ENCODE measurements at regions not wholly inside any gene's neighbourhood (a gene's known extent, or its start where the extent isn't known, plus 50 kb on each side); places are given as distances from the start of the nearest gene placed in this dataset.
"Not testable (repeated sequence)": the region's sequence is repeated elsewhere in the genome, so short reads cannot be mapped to it uniquely, and the experiment has no call there.

DNA sequence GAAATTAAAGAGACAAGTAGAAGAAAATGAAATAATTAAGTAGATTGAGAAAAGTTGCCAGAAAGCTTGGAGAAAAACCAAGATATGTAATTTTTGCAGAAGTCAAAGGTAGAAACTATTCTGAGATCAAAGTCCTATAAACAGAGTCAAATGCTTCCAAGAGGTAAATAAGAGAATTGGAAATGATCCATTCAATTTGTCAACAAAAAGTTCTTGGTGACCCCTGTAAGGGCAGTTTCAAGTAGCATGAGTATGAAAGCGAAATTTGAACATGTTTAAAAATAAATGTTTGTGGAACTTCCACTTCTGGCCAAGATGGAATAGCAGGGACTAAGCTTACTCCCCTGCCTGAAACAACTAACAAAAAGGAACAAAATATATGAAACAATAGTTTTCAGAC is 562.0 kb downstream of the SMARCA1 start:
- Histone ChIP-seq H3K56ac (ENCODE audit: insufficient read length, low read depth, low read length) (no peak overlapping the region), H3T11ph (ENCODE audit: low read length) (no peak overlapping the region), H3K9ac (ENCODE audit: extremely low read depth, insufficient read length, low read length) (no peak overlapping the region), H4K8ac (replicated peaks; ENCODE audit: insufficient read length, low read depth, low read length) (no peak overlapping the region), H2BK12ac (ENCODE audit: insufficient read length, low read depth, low read length) (no peak overlapping the region), H3K18ac (ENCODE audit: insufficient read length, low read depth, low read length) (no peak overlapping the region), H3K79me2 (ENCODE audit: insufficient read depth, low read length) (no peaks in the 10 kb centered on the region), H3K27me3 (ENCODE audit: insufficient read depth, low read length) (no peaks in the 10 kb centered on the region), H3K27ac (ENCODE audit: insufficient read length, low read depth, low read length) (no peak overlapping the region), H4K5ac (ENCODE audit: insufficient read length, low read depth, low read length) (no peak overlapping the region), H2BK15ac (ENCODE audit: low read depth, low read length) (no peak overlapping the region), H2BK20ac (ENCODE audit: low read depth, low read length, poor library complexity, severe bottlenecking) (no peak overlapping the region), H3K14ac (ENCODE audit: insufficient read depth, low read length) (no peak overlapping the region), H2BK5ac (ENCODE audit: insufficient read length, low read length) (no peak overlapping the region), H3K23me2 (ENCODE audit: insufficient read length, low read depth, low read length, poor library complexity, severe bottlenecking) (no peaks in the 10 kb centered on the region), H3K9me3 (ENCODE audit: control insufficient read depth, low read depth, low read length) (no peaks in the 10 kb centered on the region), H3K79me1 (ENCODE audit: insufficient read depth, low read depth, low read length, poor library complexity, severe bottlenecking) (no peaks in the 10 kb centered on the region), H3K4ac (ENCODE audit: low read depth, low read length) (no peak overlapping the region), H2BK120ac (ENCODE audit: low read depth, low read length, poor library complexity, severe bottlenecking) (no peak overlapping the region), H3K4me2 (ENCODE audit: insufficient read depth, insufficient read length, low read length) (no peak overlapping the region), H4K20me1 (ENCODE audit: control insufficient read depth, insufficient read depth, insufficient read length) (no peaks in the 10 kb centered on the region), H4K91ac (ENCODE audit: insufficient read length, low read depth, low read length) (no peak overlapping the region), H2AK5ac (ENCODE audit: insufficient read length, low read length) (no peak overlapping the region), H3K4me1 (ENCODE audit: insufficient read depth, low read length) (no peaks in the 10 kb centered on the region), H3K23ac (ENCODE audit: insufficient read length, low read depth, low read length) (no peak overlapping the region), H2AFZ (ENCODE audit: low read length) (no peak overlapping the region)
- H3K4me3 Mint-ChIP-seq: no peak overlapping the region
- no CpG with 5 or more reads among the region's 1 CpG for WGBS (ENCODE audit: extremely low coverage, insufficient read length, low lambda C conversion rate)
- no peaks in the 10 kb centered on the region for H3K27me3 Mint-ChIP-seq (ENCODE audit: low read depth)
- H3K36me3 Mint-ChIP-seq (ENCODE audit: insufficient read depth in 1 of 3, low read depth in 3 of 3): peaks cover 0 to 10% (median 6%) of the 10 kb centered on the region in 3 experiments; a peak in 3 of 7 replicates
- TF ChIP-seq, protein P1, sequence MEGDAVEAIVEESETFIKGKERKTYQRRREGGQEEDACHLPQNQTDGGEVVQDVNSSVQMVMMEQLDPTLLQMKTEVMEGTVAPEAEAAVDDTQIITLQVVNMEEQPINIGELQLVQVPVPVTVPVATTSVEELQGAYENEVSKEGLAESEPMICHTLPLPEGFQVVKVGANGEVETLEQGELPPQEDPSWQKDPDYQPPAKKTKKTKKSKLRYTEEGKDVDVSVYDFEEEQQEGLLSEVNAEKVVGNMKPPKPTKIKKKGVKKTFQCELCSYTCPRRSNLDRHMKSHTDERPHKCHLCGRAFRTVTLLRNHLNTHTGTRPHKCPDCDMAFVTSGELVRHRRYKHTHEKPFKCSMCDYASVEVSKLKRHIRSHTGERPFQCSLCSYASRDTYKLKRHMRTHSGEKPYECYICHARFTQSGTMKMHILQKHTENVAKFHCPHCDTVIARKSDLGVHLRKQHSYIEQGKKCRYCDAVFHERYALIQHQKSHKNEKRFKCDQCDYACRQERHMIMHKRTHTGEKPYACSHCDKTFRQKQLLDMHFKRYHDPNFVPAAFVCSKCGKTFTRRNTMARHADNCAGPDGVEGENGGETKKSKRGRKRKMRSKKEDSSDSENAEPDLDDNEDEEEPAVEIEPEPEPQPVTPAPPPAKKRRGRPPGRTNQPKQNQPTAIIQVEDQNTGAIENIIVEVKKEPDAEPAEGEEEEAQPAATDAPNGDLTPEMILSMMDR (conservative IDR thresholded peaks at IDR 0.05): no peak
- no peak for DNase-seq
- peaks cover 18 to 38% of the 10 kb centered on the region in 2 experiments for H3K9me3 Mint-ChIP-seq
- H3K27ac Mint-ChIP-seq: no peak overlapping the region
- no peaks in the 10 kb centered on the region for H3K4me1 Mint-ChIP-seq

DNA sequence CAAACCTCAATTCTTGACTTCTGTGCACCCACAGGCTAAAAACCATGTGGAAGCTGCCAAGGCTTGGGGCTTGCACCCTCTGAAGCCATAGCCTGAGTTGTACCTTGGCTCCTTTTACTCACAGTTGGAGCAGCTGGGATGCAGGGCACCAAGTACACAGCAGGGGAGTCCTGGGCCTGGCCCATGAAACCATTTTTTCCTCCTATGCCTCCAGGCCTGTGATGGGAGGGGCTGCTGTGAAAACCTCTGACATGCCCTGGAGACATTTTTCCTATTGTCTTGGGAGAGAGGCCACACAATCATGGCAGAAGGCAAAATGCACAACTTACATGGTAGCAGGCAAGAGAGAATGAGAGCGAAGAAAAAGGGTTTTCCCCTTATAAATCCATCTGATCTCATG is 568.6 kb downstream of the SMARCA1 start:
- H3K36me3 Mint-ChIP-seq (ENCODE audit: insufficient read depth in 1 of 3, low read depth in 3 of 3): peaks cover 6 to 28% (median 22%) of the 10 kb centered on the region in 3 experiments; a peak in 6 of 7 replicates

More for the DNA sequence above, 568.6 kb downstream of the SMARCA1 start:
- not testable (repeated sequence) for H2BK12ac ChIP-seq (ENCODE audit: insufficient read length, low read depth, low read length); H3K9me3 ChIP-seq (ENCODE audit: control insufficient read depth, low read depth, low read length); H3T11ph ChIP-seq (ENCODE audit: low read length); H3K56ac ChIP-seq (ENCODE audit: insufficient read length, low read depth, low read length); H4K5ac ChIP-seq (ENCODE audit: insufficient read length, low read depth, low read length); H4K8ac ChIP-seq (replicated peaks; ENCODE audit: insufficient read length, low read depth, low read length); H3K27me3 ChIP-seq (ENCODE audit: insufficient read depth, low read length); H4K91ac ChIP-seq (ENCODE audit: insufficient read length, low read depth, low read length); H3K4me2 ChIP-seq (ENCODE audit: insufficient read depth, insufficient read length, low read length); H3K4ac ChIP-seq (ENCODE audit: low read depth, low read length); H2BK20ac ChIP-seq (ENCODE audit: low read depth, low read length, poor library complexity, severe bottlenecking); H2BK15ac ChIP-seq (ENCODE audit: low read depth, low read length); H3K23me2 ChIP-seq (ENCODE audit: insufficient read length, low read depth, low read length, poor library complexity, severe bottlenecking); H3K14ac ChIP-seq (ENCODE audit: insufficient read depth, low read length); H4K20me1 ChIP-seq (ENCODE audit: control insufficient read depth, insufficient read depth, insufficient read length); H3K4me3 Mint-ChIP-seq; H2BK5ac ChIP-seq (ENCODE audit: insufficient read length, low read length); H2AK5ac ChIP-seq (ENCODE audit: insufficient read length, low read length); H3K27ac Mint-ChIP-seq; H2BK120ac ChIP-seq (ENCODE audit: low read depth, low read length, poor library complexity, severe bottlenecking); H2AFZ ChIP-seq (ENCODE audit: low read length); H3K79me1 ChIP-seq (ENCODE audit: insufficient read depth, low read depth, low read length, poor library complexity, severe bottlenecking); H3K18ac ChIP-seq (ENCODE audit: insufficient read length, low read depth, low read length); H3K9ac ChIP-seq (ENCODE audit: extremely low read depth, insufficient read length, low read length); H3K79me2 ChIP-seq (ENCODE audit: insufficient read depth, low read length); DNase-seq; H3K27me3 Mint-ChIP-seq (ENCODE audit: low read depth); H3K4me1 Mint-ChIP-seq; H3K27ac ChIP-seq (ENCODE audit: insufficient read length, low read depth, low read length); H3K4me1 ChIP-seq (ENCODE audit: insufficient read depth, low read length); H3K23ac ChIP-seq (ENCODE audit: insufficient read length, low read depth, low read length)
- H3K9me3 Mint-ChIP-seq: peaks cover 52 to 75% of the 10 kb centered on the region in 2 experiments
- no CpG with 5 or more reads among the region's 1 CpG for WGBS (ENCODE audit: extremely low coverage, insufficient read length, low lambda C conversion rate)

All from H9 (cell line).